AG04450 (cell line): ENCODE measurements at regions not wholly inside any gene's neighbourhood (a gene's known extent, or its start where the extent isn't known, plus 50 kb on each side); places are given as distances from the start of the nearest gene placed in this dataset.

Experiments
- CTCF ChIA-PET: fragments of 300-600, 350-600 bp; formaldehyde crosslinking; extraction: SDS; loops from one replicate; lab custom pipeline; 2022; ENCODE audit warnings: antibody characterized with exemption, inconsistent platforms; lab: Charles Lee
- POLR2A ChIA-PET: fragments of 350-600 bp; formaldehyde crosslinking; extraction: SDS; loops from one replicate; lab custom pipeline; 2021; ENCODE audit warnings: antibody characterized with exemption, inconsistent platforms; lab: Yijun Ruan, JAX
- DNase-seq: peaks from one replicate; pipeline ENCODE4 v3.0.0-alpha.2; 2011; ENCODE audit warnings: low read depth, low spot score
- H3K27ac ChIP-seq: one replicate; pipeline ENCODE4 v1.5.1; 2012; ENCODE audit warnings: low read depth, low read length, control low read depth
- H3K27me3 ChIP-seq: one replicate; pipeline ENCODE4 v1.6.0; 2012; ENCODE audit warnings: low read length; ENCODE audit not compliant: control insufficient read depth, insufficient read depth
- H3K4me3 ChIP-seq: 2 replicates; pipeline ENCODE4 v1.5.1; 2011; ENCODE audit warnings: mild to moderate bottlenecking, low read depth, low read length, control low read depth
- H3K9me3 ChIP-seq: 2 replicates; pipeline ENCODE4 v1.5.1; 2012; ENCODE audit warnings: low read length; ENCODE audit not compliant: control insufficient read depth, insufficient read depth
- TF ChIP-seq, protein P1 (sequence below): IDR thresholded peaks from 2 replicates; pipeline ENCODE4 v1.5.1; 2011; ENCODE audit warnings: low read depth, low read length, control low read depth, inconsistent platforms

DNA sequence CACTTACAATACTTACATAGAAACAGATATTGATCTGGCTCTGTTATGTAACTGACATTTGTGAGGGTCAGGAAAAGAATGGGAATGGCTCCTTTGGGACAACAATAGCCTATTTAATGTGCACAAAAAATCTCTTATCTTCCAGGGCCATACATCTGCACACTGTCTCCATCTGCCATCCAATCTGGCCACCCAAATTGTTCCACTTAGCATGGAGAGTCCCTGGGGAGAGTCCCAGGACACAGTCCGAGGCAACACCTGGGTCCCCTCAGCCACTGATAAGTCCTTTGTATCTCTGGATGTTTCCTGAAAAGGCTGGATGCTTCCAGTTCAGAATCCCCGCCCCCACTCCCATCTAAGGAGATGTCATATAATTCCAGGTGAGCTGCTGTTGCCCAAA, 274.2 kb upstream of the NCKAP5 start:
- H3K27me3 ChIP-seq = no peaks in the 10 kb centered on the region
- ChIA-PET POLR2A (no interaction called here), CTCF (interaction anchor here (2.9 to 4.4 kb wide), 3 partner anchors 276 to 1295 kb away, joined by 38 to 42 read pairs (median 39); partner anchors contain the start of gene NCKAP5)
- no peaks in the 10 kb centered on the region for H3K9me3 ChIP-seq
- no peak overlapping the region for H3K4me3 ChIP-seq
- H3K27ac ChIP-seq = peak overlapping the region; percentile 80
- DNase-seq = no peak
- TF ChIP-seq, protein P1, sequence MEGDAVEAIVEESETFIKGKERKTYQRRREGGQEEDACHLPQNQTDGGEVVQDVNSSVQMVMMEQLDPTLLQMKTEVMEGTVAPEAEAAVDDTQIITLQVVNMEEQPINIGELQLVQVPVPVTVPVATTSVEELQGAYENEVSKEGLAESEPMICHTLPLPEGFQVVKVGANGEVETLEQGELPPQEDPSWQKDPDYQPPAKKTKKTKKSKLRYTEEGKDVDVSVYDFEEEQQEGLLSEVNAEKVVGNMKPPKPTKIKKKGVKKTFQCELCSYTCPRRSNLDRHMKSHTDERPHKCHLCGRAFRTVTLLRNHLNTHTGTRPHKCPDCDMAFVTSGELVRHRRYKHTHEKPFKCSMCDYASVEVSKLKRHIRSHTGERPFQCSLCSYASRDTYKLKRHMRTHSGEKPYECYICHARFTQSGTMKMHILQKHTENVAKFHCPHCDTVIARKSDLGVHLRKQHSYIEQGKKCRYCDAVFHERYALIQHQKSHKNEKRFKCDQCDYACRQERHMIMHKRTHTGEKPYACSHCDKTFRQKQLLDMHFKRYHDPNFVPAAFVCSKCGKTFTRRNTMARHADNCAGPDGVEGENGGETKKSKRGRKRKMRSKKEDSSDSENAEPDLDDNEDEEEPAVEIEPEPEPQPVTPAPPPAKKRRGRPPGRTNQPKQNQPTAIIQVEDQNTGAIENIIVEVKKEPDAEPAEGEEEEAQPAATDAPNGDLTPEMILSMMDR = no peak

DNA sequence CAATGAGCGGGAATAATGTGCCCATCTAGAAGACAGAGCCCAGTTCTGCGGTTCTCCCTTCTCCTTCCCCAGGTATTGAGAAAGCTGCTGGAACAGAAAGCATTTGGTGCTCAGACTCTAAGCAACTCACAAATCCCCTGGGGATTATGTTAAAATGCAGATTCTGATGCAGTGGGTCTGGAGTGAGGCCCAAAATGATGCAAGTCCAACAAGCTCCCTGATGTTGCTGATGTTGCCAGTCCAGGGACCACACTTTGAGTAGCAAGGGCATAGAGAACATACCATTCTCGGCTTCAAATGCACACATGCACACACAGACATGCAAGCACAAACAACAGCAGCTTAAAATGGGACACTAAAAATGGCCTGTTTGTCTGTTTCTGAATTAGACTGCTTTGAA, 274.8 kb upstream of the NCKAP5 start:
- ChIA-PET CTCF (interaction anchor here (0.6 to 4.4 kb wide), 11 partner anchors 63 to 1929 kb away, joined by 3 to 42 read pairs (median 5); partner anchors contain the start of gene NCKAP5), POLR2A (interaction anchor here (1.7 kb wide), 1 partner anchor 25 kb away, joined by 3 read pairs; no protein-coding TSS in a partner anchor)
- TF ChIP-seq, protein P1 = no peak
- Histone ChIP-seq H3K9me3 (no peaks in the 10 kb centered on the region), H3K4me3 (no peak overlapping the region), H3K27me3 (no peaks in the 10 kb centered on the region), H3K27ac (peak overlapping the region; percentile 54)
- DNase-seq = no peak

DNA sequence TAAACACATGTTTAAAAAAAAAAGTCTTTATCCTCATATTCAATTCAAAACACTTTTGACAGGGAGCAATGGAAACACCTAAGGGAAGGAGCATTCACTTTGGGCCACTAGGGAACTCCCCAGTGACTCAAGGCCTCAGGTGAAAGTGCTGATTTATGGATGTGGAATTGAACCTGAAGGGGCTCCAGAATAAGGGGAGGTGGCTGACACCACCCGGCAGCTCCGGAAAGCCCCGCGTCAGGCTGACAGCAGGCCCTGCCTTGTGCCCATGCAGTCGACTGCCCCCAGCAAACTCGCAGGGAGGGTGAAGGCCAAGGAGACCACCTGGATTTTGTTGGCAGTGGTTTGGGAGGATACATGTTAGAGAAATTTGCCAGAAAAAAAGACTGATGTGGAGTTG, 275.3 kb upstream of the NCKAP5 start:
- H3K27ac ChIP-seq = peak overlapping the region; percentile 61
- TF ChIP-seq, protein P1 = no peak
- H3K27me3 ChIP-seq = no peaks in the 10 kb centered on the region
- no peak overlapping the region for H3K4me3 ChIP-seq
- ChIA-PET CTCF (interaction anchor here (0.6 to 4.4 kb wide), 54 partner anchors 8 to 1929 kb away, joined by 3 to 42 read pairs (median 4); partner anchors contain the start of gene NCKAP5), POLR2A (interaction anchor here (1.7 kb wide), 1 partner anchor 26 kb away, joined by 3 read pairs; no protein-coding TSS in a partner anchor)
- H3K9me3 ChIP-seq = no peaks in the 10 kb centered on the region
- DNase-seq = no peak

DNA sequence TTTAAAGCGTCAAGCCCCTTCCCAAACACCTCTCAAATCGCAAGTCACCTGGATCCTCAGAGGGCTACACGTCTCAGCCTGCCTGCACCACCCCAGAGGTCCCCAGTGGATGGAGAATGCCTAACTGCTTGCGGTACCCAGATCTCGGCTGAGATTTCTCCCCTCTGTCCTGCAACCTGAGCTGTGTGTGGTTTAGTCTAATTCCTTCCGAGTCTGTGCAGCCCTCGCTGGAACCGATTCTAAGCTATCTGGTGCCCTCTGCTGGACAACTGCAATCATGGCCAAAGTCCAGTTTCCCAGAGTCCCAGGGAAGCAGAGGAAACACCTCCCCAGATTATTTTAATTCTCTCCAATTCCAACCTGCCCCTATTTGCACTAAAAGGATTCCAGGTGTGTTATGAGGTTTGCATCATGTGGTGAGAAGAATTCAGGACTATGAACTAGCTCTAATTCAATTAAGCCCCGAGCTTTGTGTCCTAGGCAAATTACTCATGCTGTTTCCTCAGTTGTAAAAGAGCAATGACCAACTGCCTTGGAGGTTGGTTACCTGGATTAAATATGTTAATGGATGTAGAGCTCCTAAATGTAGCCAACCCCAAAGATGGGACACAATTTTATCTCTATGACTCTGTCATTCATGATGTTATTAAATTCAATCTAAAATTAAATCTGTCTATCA, 276.1 kb upstream of the NCKAP5 start:
- Histone ChIP-seq H3K9me3 (no peaks in the 10 kb centered on the region), H3K27me3 (no peaks in the 10 kb centered on the region), H3K4me3 (no peak overlapping the region), H3K27ac (peak overlapping the region; percentile 61)
- TF ChIP-seq, protein P1 = peak; percentile 89
- ChIA-PET CTCF (interaction anchor here (0.6 to 4.4 kb wide), 73 partner anchors 9 to 1576 kb away, joined by 3 to 42 read pairs (median 4); partner anchors contain the start of gene NCKAP5), POLR2A (interaction anchor here (0.5 to 1.7 kb wide), 5 partner anchors 26 to 581 kb away, joined by 3 to 8 read pairs (median 3); no protein-coding TSS in a partner anchor)
- peak; percentile 77 for DNase-seq

DNA sequence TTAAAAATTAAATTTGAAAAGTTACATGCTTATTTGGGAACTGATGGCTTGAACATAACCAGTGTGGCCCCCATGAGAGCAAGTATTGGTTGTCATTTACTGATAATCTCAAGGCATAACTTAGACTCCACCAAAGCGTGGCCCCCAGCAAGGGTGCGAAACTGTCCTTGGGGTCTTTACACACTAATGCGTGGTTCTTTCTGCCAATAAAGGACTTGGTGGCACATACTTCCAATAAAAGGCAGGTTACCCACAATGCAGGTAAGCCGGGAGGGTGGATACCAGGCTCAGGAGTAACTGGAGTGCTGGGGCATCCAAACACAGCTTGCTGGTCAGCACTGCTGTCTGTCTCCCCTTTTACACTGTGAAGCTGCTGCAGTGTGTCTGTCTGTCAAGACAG, 278.2 kb upstream of the NCKAP5 start:
- POLR2A ChIA-PET = no interaction called here
- H3K27me3 ChIP-seq = no peaks in the 10 kb centered on the region
- CTCF ChIA-PET = interaction anchor here (0.7 to 4.2 kb wide), 2 partner anchors 67 to 285 kb away, joined by 3 to 30 read pairs; no protein-coding TSS in a partner anchor

More for the DNA sequence above, 278.2 kb upstream of the NCKAP5 start:
- Histone ChIP-seq H3K9me3 (no peaks in the 10 kb centered on the region), H3K27ac (no peak overlapping the region), H3K4me3 (no peak overlapping the region)
- TF ChIP-seq, protein P1 = no peak
- no peak for DNase-seq
